ENCODE measurements at regions not wholly inside any gene's neighbourhood (a gene's known extent, or its start where the extent isn't known, plus 50 kb on each side); places are given as distances from the start of the nearest gene placed in this dataset.

- TF ChIP-seq POLR2AphosphoS5 (IDR thresholded peaks at IDR 0.05; ENCODE audit: borderline replicate concordance, low read depth, low read length) (no peak), EZH2 (IDR thresholded peaks at IDR 0.05) (no peak)
These were observed 206.8 kb upstream of the SMLR1 start for GRCh38 chr6:130620338-130620781.
